Activated naive CD4-positive, alpha-beta T cell treated with anti-CD3 and anti-CD28 coated beads, Interleukin-2, amount 10 ng/mL, durations not matched to agents 7 days and 5 days (primary cell): ENCODE measurements at regions not wholly inside any gene's neighbourhood (a gene's known extent, or its start where the extent isn't known, plus 50 kb on each side); places are given as distances from the start of the nearest gene placed in this dataset.
A peak's percentile ranks its signal among the peaks of the same experiment; 100 is the strongest.
"Not testable (repeated sequence)": the region's sequence is repeated elsewhere in the genome, so short reads cannot be mapped to it uniquely, and the experiment has no call there.

ENCODE experiments used
- CTCF ChIA-PET: fragments of 350-600 bp; sonication (Branson Sonifier 250); formaldehyde crosslinking; loops from one replicate; lab custom pipeline; 2021; ENCODE audit warnings: antibody characterized with exemption; lab: Charles Lee
- DNase-seq: peaks from one replicate; pipeline ENCODE4 v3.0.0-alpha.2; 2020
- H3K27ac Mint-ChIP-seq: one replicate; pipeline ENCODE4 v1.8.0; 2021; ENCODE audit warnings: mild to moderate bottlenecking, moderate library complexity, mixed read lengths
- H3K27me3 Mint-ChIP-seq: one replicate; pipeline ENCODE4 v1.8.0; 2021; ENCODE audit warnings: mild to moderate bottlenecking, mixed read lengths
- H3K36me3 Mint-ChIP-seq: one replicate; pipeline ENCODE4 v1.8.0; 2021; ENCODE audit warnings: mixed read lengths
- H3K4me1 Mint-ChIP-seq: one replicate; pipeline ENCODE4 v1.8.0; 2021; ENCODE audit warnings: mixed read lengths
- H3K4me3 Mint-ChIP-seq: one replicate; pipeline ENCODE4 v1.8.0; 2021; ENCODE audit warnings: mild to moderate bottlenecking, moderate library complexity, mixed read lengths
- H3K9me3 Mint-ChIP-seq: one replicate; pipeline ENCODE4 v1.8.0; 2021; ENCODE audit warnings: mixed read lengths

DNA sequence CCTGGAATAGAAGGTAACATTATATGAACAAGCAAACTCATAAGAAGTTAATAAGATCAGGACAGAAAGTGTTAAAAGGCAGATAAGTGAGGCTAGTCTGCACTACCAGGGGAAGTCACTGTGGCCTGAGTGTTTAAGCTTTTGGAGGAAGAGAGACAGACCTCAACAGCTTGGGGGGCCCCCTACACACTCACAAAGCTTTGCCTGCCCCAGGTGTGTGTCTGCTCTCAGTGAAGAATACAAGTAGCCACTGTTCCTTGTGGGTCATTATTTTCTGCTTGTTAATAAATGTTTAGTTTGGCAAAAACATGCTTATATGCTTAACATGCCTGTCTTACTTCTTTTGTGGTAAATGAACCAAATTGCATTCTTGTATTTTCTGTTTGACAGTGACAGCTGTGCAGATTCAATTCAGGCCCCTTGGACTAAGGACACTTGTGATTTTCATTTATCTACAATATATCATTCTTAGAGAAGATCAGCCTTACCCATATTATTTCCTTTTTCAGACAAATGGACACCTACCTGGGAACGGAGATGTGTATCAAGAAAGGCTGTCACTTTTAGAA is 50.7 kb upstream of the C12orf71 start:
- Mint-ChIP-seq H3K9me3 (peaks cover 1% of the 10 kb centered on the region), H3K36me3 (no peaks in the 10 kb centered on the region), H3K4me3 (no peak overlapping the region), H3K4me1 (no peaks in the 10 kb centered on the region), H3K27ac (no peak overlapping the region), H3K27me3 (no peaks in the 10 kb centered on the region)
- DNase-seq = no peak
- CTCF ChIA-PET = no interaction called here

DNA sequence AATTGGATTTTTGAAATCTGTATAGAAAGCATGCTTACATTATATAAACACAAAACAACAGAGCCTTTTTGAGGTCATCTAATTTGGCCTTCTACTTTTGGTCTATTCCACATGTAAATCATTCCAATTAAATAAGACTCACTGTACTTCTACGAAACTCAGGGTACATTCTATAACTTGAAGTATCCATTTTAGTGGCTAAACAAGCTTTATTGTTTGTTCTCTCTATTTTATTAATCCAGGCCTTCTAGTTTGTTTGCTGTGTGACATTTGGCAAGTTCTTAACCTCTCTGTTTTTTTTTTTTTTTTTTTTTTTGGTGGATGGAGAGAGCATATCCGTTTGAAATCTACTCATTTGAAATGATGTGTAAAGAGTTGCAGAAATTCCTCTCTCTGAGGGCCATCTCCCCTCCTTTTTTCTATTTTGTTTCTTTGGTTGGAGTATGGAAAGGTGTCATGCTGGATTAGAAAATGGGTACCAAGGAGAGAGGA is 58.1 kb upstream of the C12orf71 start:
- H3K36me3 Mint-ChIP-seq = peaks cover 1% of the 10 kb centered on the region

DNA sequence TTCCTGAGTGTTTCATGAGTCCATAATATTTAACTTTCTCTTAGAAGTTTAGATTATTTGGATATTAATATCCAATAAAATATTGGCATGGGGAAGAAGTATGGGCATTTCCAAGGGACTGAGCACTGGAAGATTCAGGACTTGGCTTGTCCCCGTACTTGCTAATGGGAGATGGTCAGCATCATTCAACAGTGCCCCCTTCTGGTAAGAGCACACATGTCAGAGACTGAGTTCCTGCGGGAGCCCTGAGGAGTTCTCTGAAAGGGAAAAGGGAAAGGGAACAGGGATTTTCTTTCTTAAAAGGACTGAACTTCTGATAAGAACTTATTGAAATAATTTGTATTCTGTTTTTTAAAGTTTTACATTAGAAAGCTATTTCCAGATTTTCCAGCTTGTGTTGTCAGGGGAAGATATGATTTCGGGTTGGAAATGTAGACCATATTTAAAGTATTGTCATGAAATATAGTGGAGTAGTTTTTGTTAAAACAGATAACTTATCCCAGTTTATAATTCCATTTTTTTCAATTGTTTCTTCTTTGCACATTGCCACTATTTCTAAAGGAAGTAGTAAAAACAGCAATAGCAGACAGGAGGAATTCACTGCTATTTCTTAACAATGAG is 59.8 kb upstream of the C12orf71 start:
- Mint-ChIP-seq H3K4me3 (no peak overlapping the region), H3K4me1 (peaks cover 27% of the 10 kb centered on the region), H3K27ac (no peak overlapping the region), H3K27me3 (no peaks in the 10 kb centered on the region), H3K9me3 (peaks cover 1% of the 10 kb centered on the region), H3K36me3 (peaks cover 1% of the 10 kb centered on the region)
- CTCF ChIA-PET = interaction anchor here (0.6 to 1.8 kb wide), 7 partner anchors 36 to 166 kb away, joined by 3 to 6 read pairs (median 5); no protein-coding TSS in a partner anchor
- DNase-seq = peak; percentile 53

More for the DNA sequence above, 58.1 kb upstream of the C12orf71 start:
- Mint-ChIP-seq H3K4me3 (no peak overlapping the region), H3K4me1 (peaks cover 25% of the 10 kb centered on the region), H3K9me3 (peaks cover 1% of the 10 kb centered on the region), H3K27me3 (no peaks in the 10 kb centered on the region), H3K27ac (no peak overlapping the region)
- CTCF ChIA-PET = no interaction called here
- DNase-seq = no peak

DNA sequence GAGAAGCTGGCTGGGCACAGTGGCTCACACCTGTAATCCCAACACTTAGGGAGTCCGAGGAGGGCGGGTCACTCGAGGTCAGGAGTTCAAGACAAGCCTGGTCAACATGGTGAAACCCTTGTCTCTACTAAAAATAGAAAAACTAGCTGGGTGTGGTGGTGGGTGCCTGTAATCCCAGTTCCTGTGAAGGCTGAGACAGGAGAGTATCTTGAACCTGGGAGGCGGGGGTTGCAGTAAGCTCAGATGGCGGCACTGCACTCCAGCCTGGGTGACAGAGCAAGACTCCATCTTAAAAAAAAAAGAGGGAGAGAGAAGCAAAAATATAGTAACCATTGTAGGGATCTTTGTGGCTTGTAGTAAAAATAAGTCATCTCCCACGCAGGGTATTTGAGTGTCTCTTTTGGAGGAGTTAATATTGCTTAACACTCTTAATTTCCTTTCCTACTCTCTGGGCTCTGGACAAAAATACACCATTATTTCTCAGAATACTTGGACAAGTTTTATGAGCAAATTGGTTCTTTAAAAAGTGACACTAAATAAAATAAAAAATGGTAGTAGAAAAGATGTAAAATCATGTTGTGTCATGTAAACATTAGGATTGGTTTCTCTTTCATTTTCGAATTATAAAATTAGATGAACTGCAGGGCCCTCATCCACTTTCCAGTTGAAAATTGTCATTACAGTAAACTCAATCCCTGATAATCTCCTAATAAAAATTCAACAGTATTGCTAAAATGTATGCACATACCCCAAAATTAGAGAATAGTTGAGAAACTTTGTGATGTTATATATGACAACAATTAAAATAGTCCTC is 61.1 kb upstream of the C12orf71 start:
- no peaks in the 10 kb centered on the region for H3K27me3 Mint-ChIP-seq
- H3K4me1 Mint-ChIP-seq = peaks cover 33% of the 10 kb centered on the region
- peak overlapping the region; percentile 56 for H3K4me3 Mint-ChIP-seq
- H3K27ac Mint-ChIP-seq = peak overlapping the region; percentile 77
- H3K9me3 Mint-ChIP-seq = no peaks in the 10 kb centered on the region
- no peak for DNase-seq
- CTCF ChIA-PET = interaction anchor here (0.6 to 1.8 kb wide), 4 partner anchors 35 to 165 kb away, joined by 3 to 5 read pairs (median 4); no protein-coding TSS in a partner anchor
- H3K36me3 Mint-ChIP-seq = peaks cover 1% of the 10 kb centered on the region

DNA sequence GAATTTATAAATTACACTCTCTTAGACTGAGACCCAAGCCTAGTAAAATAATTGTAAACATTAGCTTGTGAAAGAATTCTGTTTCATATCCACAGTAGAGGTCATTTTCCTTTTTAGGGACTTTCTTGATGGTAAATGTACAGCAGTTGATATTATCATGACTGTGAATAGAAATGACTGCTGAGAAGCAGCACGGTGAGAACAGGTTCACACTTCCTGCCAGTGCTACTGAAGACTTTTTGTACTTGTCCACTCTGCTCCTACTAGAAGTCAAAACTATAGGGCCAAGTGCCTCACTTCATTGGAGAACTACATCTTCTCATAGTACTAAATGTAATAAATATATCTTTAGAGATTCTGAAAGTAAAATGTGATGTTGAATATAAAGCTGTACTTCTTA is 63.3 kb upstream of the C12orf71 start:
- not testable (repeated sequence) for H3K36me3 Mint-ChIP-seq, H3K27me3 Mint-ChIP-seq, H3K27ac Mint-ChIP-seq

DNA sequence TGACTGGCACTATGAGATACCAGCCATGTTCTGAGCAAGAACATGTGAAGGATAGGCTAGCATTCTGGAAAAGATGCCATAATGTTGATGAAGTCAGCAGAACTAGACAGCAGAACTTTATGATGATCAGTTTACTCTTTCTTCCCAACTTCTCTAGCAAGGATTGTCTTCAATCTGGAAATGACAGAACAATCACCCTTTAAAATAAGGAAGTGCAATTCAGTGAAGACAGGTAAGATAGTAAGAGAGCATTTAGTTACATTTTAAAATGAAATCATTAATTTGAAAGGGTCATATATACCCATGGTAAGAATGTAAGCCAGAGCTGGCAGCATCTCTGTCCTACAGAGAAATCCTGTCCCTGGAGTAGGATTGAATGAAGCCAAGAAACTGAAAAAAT is 66.0 kb upstream of the C12orf71 start:
- Mint-ChIP-seq H3K4me3 (no peak overlapping the region), H3K27me3 (no peaks in the 10 kb centered on the region), H3K9me3 (no peaks in the 10 kb centered on the region), H3K27ac (no peak overlapping the region), H3K4me1 (peaks cover 46% of the 10 kb centered on the region), H3K36me3 (peaks cover 1% of the 10 kb centered on the region)
- DNase-seq = no peak
- CTCF ChIA-PET = no interaction called here

More for the DNA sequence above, 63.3 kb upstream of the C12orf71 start:
- CTCF ChIA-PET = interaction anchor here (1.4 kb wide), 1 partner anchor 158 kb away, joined by 3 read pairs; no protein-coding TSS in a partner anchor
- DNase-seq, H3K9me3 Mint-ChIP-seq, H3K4me3 Mint-ChIP-seq: not testable (repeated sequence)
- H3K4me1 Mint-ChIP-seq = peaks cover 45% of the 10 kb centered on the region

DNA sequence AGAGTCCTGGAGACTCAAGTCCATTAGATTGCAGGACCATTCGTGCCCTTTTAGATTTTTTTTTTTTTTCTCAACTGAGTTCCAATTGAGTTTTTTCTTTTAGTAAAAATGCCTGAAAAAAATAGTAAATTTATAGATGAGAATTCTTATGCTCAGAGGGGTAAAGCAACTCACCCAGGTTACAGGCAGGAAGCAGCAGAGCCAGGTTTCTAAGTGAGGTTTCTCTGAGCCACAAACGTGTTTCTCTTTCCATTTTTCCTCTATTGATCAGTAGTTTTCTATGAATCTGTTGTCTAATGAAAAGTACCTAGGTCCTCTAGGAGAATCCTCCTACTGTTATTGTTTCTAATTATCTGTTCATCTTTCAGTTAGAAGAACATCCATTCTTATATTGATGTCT is 66.4 kb upstream of the C12orf71 start:
- Mint-ChIP-seq H3K4me1 (peaks cover 42% of the 10 kb centered on the region), H3K27ac (no peak overlapping the region), H3K36me3 (no peaks in the 10 kb centered on the region), H3K4me3 (no peak overlapping the region), H3K27me3 (no peaks in the 10 kb centered on the region), H3K9me3 (no peaks in the 10 kb centered on the region)
- CTCF ChIA-PET = interaction anchor here (0.6 to 2.0 kb wide), 2 partner anchors 142 to 157 kb away, joined by 3 to 5 read pairs; no protein-coding TSS in a partner anchor
- no peak for DNase-seq

DNA sequence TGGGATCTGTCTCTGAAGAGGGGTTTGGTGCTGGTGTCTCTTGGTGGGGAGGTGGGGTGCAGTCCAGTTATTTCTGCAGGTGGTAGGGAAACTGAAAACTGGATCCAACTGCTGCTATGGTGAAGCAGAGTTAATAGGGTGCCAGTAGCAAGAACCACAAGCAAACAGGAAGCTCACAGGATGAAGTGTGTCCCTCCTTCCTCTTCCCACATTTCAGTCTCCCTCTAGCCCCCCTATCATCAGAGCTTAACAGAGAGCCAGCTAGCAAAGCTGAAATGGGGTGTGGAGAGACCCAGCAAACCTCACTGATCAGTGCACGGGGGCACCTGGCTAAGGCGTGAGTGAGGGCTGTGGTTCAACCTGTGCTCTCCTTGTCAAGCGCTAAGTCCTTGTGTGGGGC is 69.1 kb upstream of the C12orf71 start:
- no peak for DNase-seq
- Mint-ChIP-seq H3K27ac (no peak overlapping the region), H3K36me3 (no peaks in the 10 kb centered on the region), H3K4me1 (peaks cover 27% of the 10 kb centered on the region), H3K9me3 (no peaks in the 10 kb centered on the region), H3K4me3 (no peak overlapping the region), H3K27me3 (no peaks in the 10 kb centered on the region)
- CTCF ChIA-PET = interaction anchor here (1.0 to 1.2 kb wide), 2 partner anchors 154 to 488 kb away, joined by 3 to 6 read pairs; no protein-coding TSS in a partner anchor

DNA sequence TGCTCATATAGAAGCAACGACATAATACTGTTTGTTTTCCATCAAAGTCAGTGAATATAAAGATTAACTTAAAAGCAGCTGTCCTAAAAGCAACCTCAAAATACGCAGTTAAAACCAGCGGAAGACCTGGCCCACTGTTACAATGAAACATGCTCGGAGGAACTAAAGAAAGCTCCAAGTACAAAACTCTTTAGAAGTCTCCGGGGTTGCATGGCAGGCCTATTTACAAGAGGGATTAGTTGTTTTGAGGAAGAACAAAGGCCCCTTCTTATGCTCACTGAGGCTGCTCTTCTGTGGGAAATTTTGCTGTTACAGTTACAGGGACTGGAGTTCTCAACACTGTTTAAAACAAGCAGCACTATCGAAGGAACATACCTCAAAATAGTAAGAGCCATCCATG is 75.9 kb upstream of the C12orf71 start:
- Mint-ChIP-seq H3K4me1 (no peaks in the 10 kb centered on the region), H3K36me3 (no peaks in the 10 kb centered on the region), H3K4me3 (no peak overlapping the region)

DNA sequence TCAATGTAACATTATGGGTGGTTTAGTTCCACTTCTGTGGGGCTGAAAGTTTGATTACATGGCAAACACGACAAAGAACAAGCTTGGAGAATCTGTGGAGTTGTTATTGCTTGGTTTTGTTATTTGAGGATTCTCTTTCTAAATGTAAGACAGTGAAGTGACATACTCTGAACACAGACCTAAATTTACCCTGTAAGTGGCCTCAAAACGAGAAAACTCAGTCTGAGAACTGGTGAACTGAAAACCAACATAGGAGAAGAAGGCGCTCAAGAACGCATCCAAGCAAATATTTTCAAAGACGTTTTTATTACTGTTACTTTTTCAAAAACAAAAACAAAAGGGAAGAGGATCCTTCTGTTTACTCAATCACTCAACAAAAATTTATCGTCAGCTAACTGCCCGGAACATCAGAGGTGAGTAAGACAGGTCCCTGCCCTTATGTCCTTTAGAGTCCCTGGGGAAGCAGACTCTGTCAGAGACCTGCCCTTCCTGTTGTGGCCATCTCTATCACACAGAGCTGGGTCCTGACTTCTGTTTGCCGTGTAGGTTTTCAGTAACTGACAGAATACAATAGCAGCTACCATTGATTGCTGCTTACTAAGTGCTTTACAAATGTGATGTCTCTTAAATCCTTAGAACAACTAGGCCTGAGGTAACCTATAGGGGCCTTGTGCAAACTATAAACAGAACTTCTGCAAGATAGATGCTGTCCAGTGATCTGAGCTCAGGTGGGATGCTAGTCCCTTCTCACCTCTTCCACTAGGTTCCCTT is 79.3 kb upstream of the C12orf71 start:
- no peak for DNase-seq
- CTCF ChIA-PET = no interaction called here
- no peaks in the 10 kb centered on the region for H3K9me3 Mint-ChIP-seq
- H3K27ac Mint-ChIP-seq = no peak overlapping the region
- no peaks in the 10 kb centered on the region for H3K36me3 Mint-ChIP-seq
- H3K4me3 Mint-ChIP-seq = no peak overlapping the region
- H3K4me1 Mint-ChIP-seq = peaks cover 5% of the 10 kb centered on the region
- H3K27me3 Mint-ChIP-seq = no peaks in the 10 kb centered on the region

More for the DNA sequence above, 75.9 kb upstream of the C12orf71 start:
- H3K9me3 Mint-ChIP-seq = no peaks in the 10 kb centered on the region
- CTCF ChIA-PET = no interaction called here
- no peak for DNase-seq
- no peaks in the 10 kb centered on the region for H3K27me3 Mint-ChIP-seq
- no peak overlapping the region for H3K27ac Mint-ChIP-seq

DNA sequence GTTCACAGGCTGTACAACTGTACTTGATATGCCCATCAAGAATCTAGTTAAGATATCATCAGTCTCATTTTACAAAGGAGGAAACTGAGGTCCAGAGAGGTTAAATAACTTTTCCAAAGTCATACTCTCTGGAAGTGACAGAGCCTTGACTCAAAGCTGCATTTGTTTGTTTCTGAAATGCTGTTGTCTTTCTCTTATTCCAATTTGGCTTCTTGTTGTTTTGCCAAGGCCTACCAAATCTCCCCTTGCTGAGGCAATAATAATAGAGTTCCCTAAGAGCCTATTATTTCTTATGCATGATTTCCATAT is 79.8 kb upstream of the C12orf71 start:
- H3K27ac Mint-ChIP-seq = no peak overlapping the region
- no peaks in the 10 kb centered on the region for H3K36me3 Mint-ChIP-seq
- no peaks in the 10 kb centered on the region for H3K27me3 Mint-ChIP-seq
- H3K4me1 Mint-ChIP-seq = peaks cover 6% of the 10 kb centered on the region
- no peak for DNase-seq
- peaks cover 2% of the 10 kb centered on the region for H3K9me3 Mint-ChIP-seq
- H3K4me3 Mint-ChIP-seq = no peak overlapping the region
- CTCF ChIA-PET = no interaction called here

DNA sequence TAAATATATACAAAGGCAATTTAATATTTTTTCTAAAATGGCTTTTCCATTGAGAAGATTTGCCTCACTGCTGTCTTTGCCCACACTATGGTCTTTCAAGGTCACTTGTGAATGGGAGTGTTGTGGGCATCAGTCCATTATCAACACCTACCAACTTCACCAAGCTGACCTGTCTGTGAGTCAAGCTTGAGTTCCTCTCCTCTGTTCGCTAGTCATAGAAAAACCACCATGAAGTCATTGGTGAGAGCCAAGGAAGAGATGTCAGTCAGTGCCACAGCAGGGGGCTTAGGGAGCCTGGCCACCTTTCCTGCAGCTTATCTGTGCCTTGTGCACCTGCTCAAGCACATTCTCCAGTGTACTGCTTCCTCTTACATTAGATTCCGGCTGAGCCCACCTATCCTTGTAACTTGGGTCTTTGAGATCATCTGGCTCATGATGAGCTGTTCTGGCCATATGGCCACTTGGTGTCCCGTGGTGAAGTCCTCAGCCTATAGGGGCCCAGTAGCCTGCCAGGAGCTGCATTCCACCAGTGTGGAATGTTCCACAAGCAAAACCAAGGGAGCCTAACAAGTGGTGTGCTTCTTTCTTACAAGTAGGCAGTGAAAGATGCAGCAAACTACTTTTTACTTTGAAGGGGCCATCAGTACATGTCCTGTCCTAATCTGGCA is 80.8 kb upstream of the C12orf71 start:
- H3K4me3 Mint-ChIP-seq = no peak overlapping the region
- H3K36me3 Mint-ChIP-seq = no peaks in the 10 kb centered on the region
- H3K9me3 Mint-ChIP-seq = peaks cover 6% of the 10 kb centered on the region
- H3K4me1 Mint-ChIP-seq = peaks cover 6% of the 10 kb centered on the region
- H3K27ac Mint-ChIP-seq = no peak overlapping the region
- peaks cover 2% of the 10 kb centered on the region for H3K27me3 Mint-ChIP-seq
- CTCF ChIA-PET = no interaction called here
- DNase-seq = no peak

DNA sequence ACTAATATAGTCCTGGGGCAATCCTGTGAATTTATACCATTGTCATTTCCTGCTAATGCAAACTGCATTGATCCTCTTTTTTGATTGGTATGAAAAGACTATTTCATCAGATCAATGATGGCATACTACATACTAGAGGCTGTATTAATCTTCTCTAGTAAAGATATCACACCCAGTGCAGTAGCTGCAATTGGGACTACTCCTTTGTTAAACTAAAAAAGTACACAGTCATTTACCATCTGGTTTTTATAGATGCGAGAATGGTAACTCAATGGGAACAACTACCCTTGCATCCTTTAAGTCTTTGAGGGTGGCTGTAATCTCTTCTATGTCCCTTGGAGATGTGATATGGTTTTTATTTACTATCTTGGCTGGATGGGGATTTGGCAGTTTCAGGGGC is 80.2 kb upstream of the STK38L start:
- CTCF ChIA-PET = no interaction called here
- Mint-ChIP-seq H3K27me3 (peaks cover 4% of the 10 kb centered on the region), H3K36me3 (no peaks in the 10 kb centered on the region)

More for the DNA sequence above, 80.2 kb upstream of the STK38L start:
- no peak for DNase-seq
- Mint-ChIP-seq H3K4me1 (peaks cover 6% of the 10 kb centered on the region), H3K4me3 (no peak overlapping the region), H3K27ac (no peak overlapping the region), H3K9me3 (peaks cover 6% of the 10 kb centered on the region)
